PC-9 (cell line): ENCODE measurements at regions not wholly inside any gene's neighbourhood (a gene's known extent, or its start where the extent isn't known, plus 50 kb on each side); places are given as distances from the start of the nearest gene placed in this dataset.
A peak's percentile ranks its signal among the peaks of the same experiment; 100 is the strongest.

ENCODE experiments used
- BruUV-seq: library from RNA; stranded (reverse); fragments of 400-500 nt; replicated peaks from 2 replicates; lab custom pipeline; 2021; lab: Mats Ljungman, UMichigan
- CTCF ChIA-PET: fragments of 300-600 bp; sonication (Branson Sonifier 250); formaldehyde crosslinking; loops from one replicate; lab custom pipeline; 2022; ENCODE audit warnings: antibody characterized with exemption; lab: Charles Lee
- POLR2A ChIA-PET: fragments of 300-600 bp; sonication (Branson Sonifier 250); formaldehyde crosslinking; loops from one replicate; lab custom pipeline; 2022; ENCODE audit warnings: antibody characterized with exemption; ENCODE audit not compliant: unreplicated experiment; lab: Charles Lee
- DNase-seq, 2 experiments: peaks; one replicate each; pipeline versions ENCODE4 v3.0.0 to v3.0.0-alpha.2; 2015 to 2022; ENCODE audit warnings: mixed read lengths in 1 of 2
- H2AFZ ChIP-seq: fragments of 200-600 bp; sonication (generic); 2 replicates; pipeline ENCODE4 v1.8.1; 2017; ENCODE audit warnings: antibody characterized with exemption
- H3F3A ChIP-seq: fragments of 200-600 bp; sonication (generic); 2 replicates; pipeline ENCODE4 v1.8.1; 2017; ENCODE audit warnings: antibody characterized with exemption, mild to moderate bottlenecking, low read depth; ENCODE audit not compliant: insufficient read depth
- H3K27ac ChIP-seq: fragments of 200-600 bp; sonication (generic); 2 replicates; pipeline ENCODE4 v1.6.1; 2016; ENCODE audit warnings: mixed run types
- H3K27me3 ChIP-seq: fragments of 200-600 bp; sonication (generic); 2 replicates; pipeline ENCODE4 v1.6.1; 2016; ENCODE audit warnings: low read depth, mixed run types; ENCODE audit not compliant: insufficient read depth
- H3K36me3 ChIP-seq: fragments of 200-600 bp; sonication (generic); 2 replicates; pipeline ENCODE4 v1.6.1; 2016; ENCODE audit warnings: low read depth, mixed run types
- H3K4me1 ChIP-seq: fragments of 200-600 bp; sonication (generic); replicated peaks from 2 replicates; pipeline ENCODE4 v1.6.1; 2016; ENCODE audit warnings: mixed run types; ENCODE audit not compliant: insufficient read depth
- H3K4me2 ChIP-seq: fragments of 200-600 bp; sonication (generic); 2 replicates; pipeline ENCODE4 v1.6.1; 2017; ENCODE audit warnings: mixed run types
- H3K4me3 ChIP-seq: fragments of 200-600 bp; sonication (generic); 2 replicates; pipeline ENCODE4 v1.6.1; 2016; ENCODE audit warnings: mixed run types
- H3K79me2 ChIP-seq: fragments of 200-600 bp; sonication (generic); 2 replicates; pipeline ENCODE4 v1.6.1; 2017; ENCODE audit warnings: low read depth, mixed run types
- H3K9me2 ChIP-seq: fragments of 200-600 bp; sonication (generic); 2 replicates; pipeline ENCODE4 v1.8.1; 2017; ENCODE audit warnings: mild to moderate bottlenecking; ENCODE audit not compliant: insufficient read depth
- H3K9me3 ChIP-seq: fragments of 200-600 bp; sonication (generic); 2 replicates; pipeline ENCODE4 v1.8.1; 2016; ENCODE audit warnings: low read depth; ENCODE audit not compliant: insufficient read depth
- H4K20me1 ChIP-seq: fragments of 200-600 bp; sonication (generic); 2 replicates; pipeline ENCODE4 v1.8.1; 2017; ENCODE audit not compliant: insufficient read depth
- EZH2 ChIP-seq: fragments of 200-600 bp; sonication (generic); IDR thresholded peaks from 2 replicates; pipeline ENCODE4 v1.8.0; 2017; ENCODE audit warnings: antibody characterized with exemption, low read depth
- intact Hi-C: fragments of 100-400 bp; cut with micrococcal nuclease; formaldehyde crosslinking; loops from one replicate; pipeline ENCODE4 v1.10.0; 2022; ENCODE audit not compliant: unreplicated experiment
- TF ChIP-seq, protein P1 (sequence below): fragments of 200-600 bp; sonication (generic); conservative IDR thresholded peaks from 2 replicates; pipeline ENCODE4 v1.6.1; 2017; ENCODE audit warnings: mixed run types, antibody characterized with exemption, mild to moderate bottlenecking, moderate library complexity

DNA sequence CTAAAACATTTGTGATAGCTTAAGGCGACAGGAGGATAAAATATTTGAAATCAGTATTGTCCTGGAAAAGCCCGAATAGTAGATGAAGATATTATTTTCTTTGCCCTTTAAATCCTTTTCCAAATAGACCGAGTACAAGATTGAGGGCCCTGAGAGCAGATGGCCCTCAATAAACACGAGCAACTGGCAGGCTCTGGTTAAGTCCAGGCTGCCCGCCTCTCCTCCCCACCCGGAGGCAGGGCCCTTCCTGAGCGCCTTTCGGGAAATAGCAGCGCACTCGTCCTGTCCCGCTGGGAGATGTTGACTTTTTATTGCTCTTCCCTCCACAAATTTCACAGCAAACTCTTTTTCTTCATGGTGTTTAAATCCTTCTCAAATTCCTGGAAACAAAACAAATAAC, 50.8 kb upstream of the MAX start:
- H3K9me3 ChIP-seq, result 0 out of 2 replicates have a peak, but pooled peaks cover 5% of the 10 kb centered on the region
- H3K27ac ChIP-seq, result no peak overlapping the region
- no peak overlapping the region for H2AFZ ChIP-seq
- H3K4me3 ChIP-seq, result no peak overlapping the region
- H3F3A ChIP-seq, result peaks cover 10% of the 10 kb centered on the region; the same call in 1 of the 2 replicates
- H3K9me2 ChIP-seq, result no peaks in the 10 kb centered on the region
- CTCF ChIA-PET, result no interaction called here
- no peak overlapping the region for H3K4me2 ChIP-seq
- H3K36me3 ChIP-seq, result no peaks in the 10 kb centered on the region
- no peaks in the 10 kb centered on the region for H3K79me2 ChIP-seq
- no peak for TF ChIP-seq EZH2
- TF ChIP-seq, protein P1, sequence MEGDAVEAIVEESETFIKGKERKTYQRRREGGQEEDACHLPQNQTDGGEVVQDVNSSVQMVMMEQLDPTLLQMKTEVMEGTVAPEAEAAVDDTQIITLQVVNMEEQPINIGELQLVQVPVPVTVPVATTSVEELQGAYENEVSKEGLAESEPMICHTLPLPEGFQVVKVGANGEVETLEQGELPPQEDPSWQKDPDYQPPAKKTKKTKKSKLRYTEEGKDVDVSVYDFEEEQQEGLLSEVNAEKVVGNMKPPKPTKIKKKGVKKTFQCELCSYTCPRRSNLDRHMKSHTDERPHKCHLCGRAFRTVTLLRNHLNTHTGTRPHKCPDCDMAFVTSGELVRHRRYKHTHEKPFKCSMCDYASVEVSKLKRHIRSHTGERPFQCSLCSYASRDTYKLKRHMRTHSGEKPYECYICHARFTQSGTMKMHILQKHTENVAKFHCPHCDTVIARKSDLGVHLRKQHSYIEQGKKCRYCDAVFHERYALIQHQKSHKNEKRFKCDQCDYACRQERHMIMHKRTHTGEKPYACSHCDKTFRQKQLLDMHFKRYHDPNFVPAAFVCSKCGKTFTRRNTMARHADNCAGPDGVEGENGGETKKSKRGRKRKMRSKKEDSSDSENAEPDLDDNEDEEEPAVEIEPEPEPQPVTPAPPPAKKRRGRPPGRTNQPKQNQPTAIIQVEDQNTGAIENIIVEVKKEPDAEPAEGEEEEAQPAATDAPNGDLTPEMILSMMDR, result no peak
- no peaks in the 10 kb centered on the region for H4K20me1 ChIP-seq
- BruUV-seq, result no TSS peak
- H3K4me1 ChIP-seq, result peaks cover 18% of the 10 kb centered on the region
- intact Hi-C loops, result no loop called here
- no peak for DNase-seq
- no peaks in the 10 kb centered on the region for H3K27me3 ChIP-seq
- POLR2A ChIA-PET, result no interaction called here

DNA sequence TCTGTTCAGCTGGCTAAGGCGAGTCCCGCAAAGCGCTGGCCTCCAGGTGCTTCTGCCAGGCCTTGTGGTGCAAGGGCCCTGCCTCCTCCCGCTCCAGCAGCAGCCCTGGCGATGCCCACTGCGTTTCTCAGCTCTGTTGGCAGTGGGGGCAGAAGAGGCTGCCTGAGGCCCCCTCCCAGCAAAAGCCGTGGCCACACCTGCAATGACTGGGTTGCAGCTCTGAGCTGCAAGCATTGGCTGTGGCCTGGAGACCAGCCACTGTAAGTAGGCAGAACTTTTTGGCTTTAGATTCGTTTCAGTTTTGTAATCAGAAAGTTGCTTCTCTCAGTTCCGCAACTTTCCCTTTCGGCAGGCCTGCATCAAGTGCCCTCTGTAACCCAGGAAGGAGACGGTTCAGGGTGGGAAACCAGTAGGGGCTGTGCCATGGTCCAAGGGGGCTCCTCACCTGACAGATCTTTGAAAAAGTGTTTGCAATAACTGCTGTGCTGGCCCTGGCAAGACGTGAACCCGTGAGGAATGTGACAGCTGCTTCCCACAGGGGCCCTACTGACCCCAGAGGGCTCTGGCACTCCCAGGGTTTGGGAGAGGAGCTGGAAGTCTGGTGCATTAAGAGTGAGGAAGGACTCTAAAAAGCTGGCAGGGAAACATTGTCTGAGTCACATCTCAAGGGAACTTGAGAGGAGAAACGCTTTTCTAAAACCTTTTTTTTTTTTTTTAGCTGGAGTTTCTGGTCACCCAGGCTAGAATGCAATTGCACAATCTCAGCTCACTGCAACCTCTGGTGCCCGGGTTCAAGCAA, 54.5 kb upstream of the MAX start:
- intact Hi-C loops, result no loop called here
- ChIA-PET CTCF (no interaction called here), POLR2A (interaction anchor here (0.6 to 0.7 kb wide), 2 partner anchors 20 to 170 kb away, joined by 3 to 4 read pairs; no protein-coding TSS in a partner anchor)
- H3K79me2 ChIP-seq, result no peaks in the 10 kb centered on the region
- no peak overlapping the region for H3K27ac ChIP-seq
- H3K9me3 ChIP-seq, result 0 out of 2 replicates have a peak, but pooled peaks cover 5% of the 10 kb centered on the region
- no peaks in the 10 kb centered on the region for H3K27me3 ChIP-seq
- peak in 1 of 2 experiments; percentile 53 for DNase-seq
- H3F3A ChIP-seq, result peaks cover 6% of the 10 kb centered on the region; the same call in 1 of the 2 replicates
- TF ChIP-seq EZH2, result no peak
- TF ChIP-seq, protein P1, result no peak
- H3K36me3 ChIP-seq, result no peaks in the 10 kb centered on the region
- no TSS peak for BruUV-seq
- no peaks in the 10 kb centered on the region for H3K9me2 ChIP-seq
- peak overlapping the region; percentile 5; the same call in 1 of the 2 replicates for H3K4me2 ChIP-seq
- H4K20me1 ChIP-seq, result no peaks in the 10 kb centered on the region
- no peak overlapping the region; the same call in 1 of the 2 replicates for H2AFZ ChIP-seq
- peaks cover 7% of the 10 kb centered on the region for H3K4me1 ChIP-seq
- H3K4me3 ChIP-seq, result no peak overlapping the region

DNA sequence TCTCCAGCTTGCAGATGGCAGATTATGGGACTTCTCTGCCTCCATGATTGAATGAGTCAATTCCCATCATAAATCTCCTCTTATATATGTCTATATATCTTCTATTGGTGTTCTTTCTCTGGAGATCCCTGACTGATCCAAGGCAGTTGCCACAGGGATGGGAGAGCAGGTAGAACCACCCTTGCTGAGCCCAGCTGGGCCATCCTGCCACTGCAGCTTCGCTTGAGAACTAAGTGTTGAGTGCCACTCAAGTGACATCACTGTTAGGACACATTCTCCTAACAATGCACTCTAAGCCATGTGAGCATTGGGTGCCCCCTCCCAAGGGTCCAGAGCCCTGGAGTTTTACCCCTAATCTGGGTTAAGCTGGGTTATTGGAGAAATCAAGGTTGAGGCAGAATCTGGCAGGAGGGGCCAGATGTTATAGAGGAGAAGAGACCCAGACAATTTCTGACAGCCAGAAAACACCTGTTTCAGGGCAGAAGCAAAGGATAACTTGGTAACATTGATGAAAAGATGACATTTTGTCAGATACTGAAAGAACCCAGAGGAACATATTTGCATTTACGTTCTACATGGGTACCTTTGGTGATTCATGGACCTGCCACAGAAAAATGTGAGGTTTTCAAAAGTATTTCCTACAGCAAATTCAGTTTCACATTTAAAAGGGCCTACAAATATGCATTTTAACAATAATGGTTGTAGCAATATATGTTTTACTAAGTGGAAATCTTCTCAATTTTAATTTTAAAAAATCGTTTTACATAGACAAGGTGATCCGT, 57.2 kb upstream of the MAX start:
- no peaks in the 10 kb centered on the region for H3K9me2 ChIP-seq
- no peak overlapping the region for H2AFZ ChIP-seq
- intact Hi-C loops, result loop anchor here (5.0 kb wide), 1 partner anchor 57 kb away; the partner anchor contains the start of gene MAX
- no peaks in the 10 kb centered on the region for H4K20me1 ChIP-seq
- no peaks in the 10 kb centered on the region for H3K27me3 ChIP-seq
- H3K9me3 ChIP-seq, result 0 out of 2 replicates have a peak, but pooled peaks cover 5% of the 10 kb centered on the region
- TF ChIP-seq, protein P1, result no peak
- TF ChIP-seq EZH2, result no peak
- BruUV-seq, result no TSS peak
- H3K4me1 ChIP-seq, result peaks cover 7% of the 10 kb centered on the region
- CTCF ChIA-PET, result interaction anchor here (0.6 kb wide), 2 partner anchors 252 to 669 kb away, joined by 3 read pairs; no protein-coding TSS in a partner anchor
- H3K27ac ChIP-seq, result no peak overlapping the region
- POLR2A ChIA-PET, result no interaction called here
- H3K79me2 ChIP-seq, result no peaks in the 10 kb centered on the region
- no peak overlapping the region for H3K4me3 ChIP-seq
- no peaks in the 10 kb centered on the region for H3K36me3 ChIP-seq
- peaks cover 7% of the 10 kb centered on the region; the same call in 1 of the 2 replicates for H3F3A ChIP-seq
- H3K4me2 ChIP-seq, result no peak overlapping the region
- no peak for DNase-seq
